ENCODE measurements at regions not wholly inside any gene's neighbourhood (a gene's known extent, or its start where the extent isn't known, plus 50 kb on each side); places are given as distances from the start of the nearest gene placed in this dataset.

- Histone ChIP-seq H3K79me2 (ENCODE audit: control insufficient read depth, insufficient read depth, low read length, unreplicated experiment) (no peaks in the 10 kb centered on the region), H3K27me3 (ENCODE audit: insufficient read depth, low read length) (peaks cover 52% of the 10 kb centered on the region), H2AFZ (ENCODE audit: low read length, unreplicated experiment) (no peak overlapping the region), H3K27ac (ENCODE audit: low read depth, low read length) (no peak overlapping the region), H3K36me3 (ENCODE audit: insufficient read depth, low read length) (no peaks in the 10 kb centered on the region), H3K4me3 (ENCODE audit: low read depth, low read length) (no peak overlapping the region), H3K4me1 (ENCODE audit: control insufficient read depth, insufficient read depth, low read length, unreplicated experiment) (no peaks in the 10 kb centered on the region)
Observed at GRCh38 chr1:87194856-87195255, 133.8 kb upstream of the LMO4 start.

GRCh38 chr1:87196110-87196827 lies 132.4 kb upstream of the LMO4 start:
- no peak overlapping the region for H3K27ac ChIP-seq (ENCODE audit: low read depth, low read length)
- H3K27me3 ChIP-seq (ENCODE audit: insufficient read depth, low read length), result peaks cover 46% of the 10 kb centered on the region
- no peaks in the 10 kb centered on the region for H3K79me2 ChIP-seq (ENCODE audit: control insufficient read depth, insufficient read depth, low read length, unreplicated experiment)
- H3K36me3 ChIP-seq (ENCODE audit: insufficient read depth, low read length), result no peaks in the 10 kb centered on the region
- H3K4me3 ChIP-seq (ENCODE audit: low read depth, low read length), result no peak overlapping the region
- H3K4me1 ChIP-seq (ENCODE audit: control insufficient read depth, insufficient read depth, low read length, unreplicated experiment), result no peaks in the 10 kb centered on the region
- no peak overlapping the region for H2AFZ ChIP-seq (ENCODE audit: low read length, unreplicated experiment)

- no peaks in the 10 kb centered on the region for H3K36me3 ChIP-seq (ENCODE audit: insufficient read depth, low read length)
- H3K4me3 ChIP-seq (ENCODE audit: low read depth, low read length), result no peak overlapping the region
- H3K27me3 ChIP-seq (ENCODE audit: insufficient read depth, low read length), result peaks cover 40% of the 10 kb centered on the region
- no peak overlapping the region for H3K27ac ChIP-seq (ENCODE audit: low read depth, low read length)
- H2AFZ ChIP-seq (ENCODE audit: low read length, unreplicated experiment), result no peak overlapping the region
- H3K4me1 ChIP-seq (ENCODE audit: control insufficient read depth, insufficient read depth, low read length, unreplicated experiment), result no peaks in the 10 kb centered on the region
- H3K79me2 ChIP-seq (ENCODE audit: control insufficient read depth, insufficient read depth, low read length, unreplicated experiment), result no peaks in the 10 kb centered on the region
Observed at GRCh38 chr1:87197156-87197555, 131.5 kb upstream of the LMO4 start.

GRCh38 chr1:87197641-87198040 lies 131.0 kb upstream of the LMO4 start:
- Histone ChIP-seq H3K27ac (ENCODE audit: low read depth, low read length) (no peak overlapping the region), H3K36me3 (ENCODE audit: insufficient read depth, low read length) (no peaks in the 10 kb centered on the region), H3K4me1 (ENCODE audit: control insufficient read depth, insufficient read depth, low read length, unreplicated experiment) (no peaks in the 10 kb centered on the region)

GRCh38 chr1:87200875-87201638 lies 127.6 kb upstream of the LMO4 start:
- H3K27ac ChIP-seq (ENCODE audit: low read depth, low read length), result no peak overlapping the region
- no peak overlapping the region for H2AFZ ChIP-seq (ENCODE audit: low read length, unreplicated experiment)
- H3K27me3 ChIP-seq (ENCODE audit: insufficient read depth, low read length), result peaks cover 26% of the 10 kb centered on the region; the same call in 1 of the 2 replicates
- no peaks in the 10 kb centered on the region for H3K79me2 ChIP-seq (ENCODE audit: control insufficient read depth, insufficient read depth, low read length, unreplicated experiment)
- no peak overlapping the region for H3K4me3 ChIP-seq (ENCODE audit: low read depth, low read length)
- H3K4me1 ChIP-seq (ENCODE audit: control insufficient read depth, insufficient read depth, low read length, unreplicated experiment), result no peaks in the 10 kb centered on the region
- H3K36me3 ChIP-seq (ENCODE audit: insufficient read depth, low read length), result no peaks in the 10 kb centered on the region

More at GRCh38 chr1:87197641-87198040, 131.0 kb upstream of the LMO4 start:
- H3K79me2 ChIP-seq (ENCODE audit: control insufficient read depth, insufficient read depth, low read length, unreplicated experiment), result no peaks in the 10 kb centered on the region
- no peak overlapping the region for H2AFZ ChIP-seq (ENCODE audit: low read length, unreplicated experiment)
- H3K4me3 ChIP-seq (ENCODE audit: low read depth, low read length), result no peak overlapping the region
- H3K27me3 ChIP-seq (ENCODE audit: insufficient read depth, low read length), result peaks cover 36% of the 10 kb centered on the region; the same call in 1 of the 2 replicates

- Histone ChIP-seq H3K36me3 (ENCODE audit: insufficient read depth, low read length) (no peaks in the 10 kb centered on the region), H3K4me1 (ENCODE audit: control insufficient read depth, insufficient read depth, low read length, unreplicated experiment) (no peaks in the 10 kb centered on the region), H2AFZ (ENCODE audit: low read length, unreplicated experiment) (no peak overlapping the region), H3K27me3 (ENCODE audit: insufficient read depth, low read length) (peaks cover 29% of the 10 kb centered on the region; the same call in 1 of the 2 replicates), H3K79me2 (ENCODE audit: control insufficient read depth, insufficient read depth, low read length, unreplicated experiment) (no peaks in the 10 kb centered on the region), H3K4me3 (ENCODE audit: low read depth, low read length) (no peak overlapping the region), H3K27ac (ENCODE audit: low read depth, low read length) (no peak overlapping the region)
Observed at GRCh38 chr1:87201768-87202167, 126.9 kb upstream of the LMO4 start.

- H3K4me1 ChIP-seq (ENCODE audit: control insufficient read depth, insufficient read depth, low read length, unreplicated experiment), result no peaks in the 10 kb centered on the region
- H2AFZ ChIP-seq (ENCODE audit: low read length, unreplicated experiment), result no peak overlapping the region
- H3K36me3 ChIP-seq (ENCODE audit: insufficient read depth, low read length), result no peaks in the 10 kb centered on the region
- no peak overlapping the region for H3K27ac ChIP-seq (ENCODE audit: low read depth, low read length)
- peaks cover 35% of the 10 kb centered on the region for H3K27me3 ChIP-seq (ENCODE audit: insufficient read depth, low read length)
- no peak overlapping the region for H3K4me3 ChIP-seq (ENCODE audit: low read depth, low read length)
- no peaks in the 10 kb centered on the region for H3K79me2 ChIP-seq (ENCODE audit: control insufficient read depth, insufficient read depth, low read length, unreplicated experiment)
Observed at GRCh38 chr1:87202451-87202850, 126.2 kb upstream of the LMO4 start.

GRCh38 chr1:87202922-87203655 lies 125.6 kb upstream of the LMO4 start:
- H3K27me3 ChIP-seq (ENCODE audit: insufficient read depth, low read length), result peaks cover 37% of the 10 kb centered on the region
- H3K27ac ChIP-seq (ENCODE audit: low read depth, low read length), result no peak overlapping the region
- no peak overlapping the region for H3K4me3 ChIP-seq (ENCODE audit: low read depth, low read length)
- H2AFZ ChIP-seq (ENCODE audit: low read length, unreplicated experiment), result no peak overlapping the region
- no peaks in the 10 kb centered on the region for H3K36me3 ChIP-seq (ENCODE audit: insufficient read depth, low read length)
- H3K79me2 ChIP-seq (ENCODE audit: control insufficient read depth, insufficient read depth, low read length, unreplicated experiment), result no peaks in the 10 kb centered on the region
- no peaks in the 10 kb centered on the region for H3K4me1 ChIP-seq (ENCODE audit: control insufficient read depth, insufficient read depth, low read length, unreplicated experiment)

- Histone ChIP-seq H2AFZ (ENCODE audit: low read length, unreplicated experiment) (no peak overlapping the region), H3K27ac (ENCODE audit: low read depth, low read length) (no peak overlapping the region), H3K4me3 (ENCODE audit: low read depth, low read length) (no peak overlapping the region), H3K27me3 (ENCODE audit: insufficient read depth, low read length) (peaks cover 32% of the 10 kb centered on the region), H3K4me1 (ENCODE audit: control insufficient read depth, insufficient read depth, low read length, unreplicated experiment) (no peaks in the 10 kb centered on the region), H3K79me2 (ENCODE audit: control insufficient read depth, insufficient read depth, low read length, unreplicated experiment) (no peaks in the 10 kb centered on the region), H3K36me3 (ENCODE audit: insufficient read depth, low read length) (no peaks in the 10 kb centered on the region)
Observed at GRCh38 chr1:87203904-87204303, 124.8 kb upstream of the LMO4 start.

- Histone ChIP-seq H3K4me3 (ENCODE audit: low read depth, low read length) (no peak overlapping the region), H3K27me3 (ENCODE audit: insufficient read depth, low read length) (peaks cover 31% of the 10 kb centered on the region), H3K79me2 (ENCODE audit: control insufficient read depth, insufficient read depth, low read length, unreplicated experiment) (no peaks in the 10 kb centered on the region), H2AFZ (ENCODE audit: low read length, unreplicated experiment) (no peak overlapping the region), H3K27ac (ENCODE audit: low read depth, low read length) (no peak overlapping the region), H3K36me3 (ENCODE audit: insufficient read depth, low read length) (no peaks in the 10 kb centered on the region), H3K4me1 (ENCODE audit: control insufficient read depth, insufficient read depth, low read length, unreplicated experiment) (no peaks in the 10 kb centered on the region)
Observed at GRCh38 chr1:87204441-87204840, 124.2 kb upstream of the LMO4 start.

Measured in ACC112 (cell line).